H1 (cell line): ENCODE measurements at regions not wholly inside any gene's neighbourhood (a gene's known extent, or its start where the extent isn't known, plus 50 kb on each side); places are given as distances from the start of the nearest gene placed in this dataset.

ENCODE experiments used
- CTCF ChIA-PET: fragments of 300-600 bp; sonication (Branson Sonifier 250); formaldehyde crosslinking; loops from one replicate; lab custom pipeline; 2021; ENCODE audit not compliant: partially characterized antibody; lab: Charles Lee
- POLR2A ChIA-PET: fragments of 300-600 bp; sonication (Branson Sonifier 250); formaldehyde crosslinking; loops from one replicate; lab custom pipeline; 2021; ENCODE audit warnings: inconsistent platforms; ENCODE audit not compliant: partially characterized antibody; lab: Charles Lee
- DNase-seq, 2 experiments: peaks; one replicate each; pipeline versions ENCODE4 v3.0.0 to v3.0.0-alpha.2; 2010 to 2022; ENCODE audit warnings: low spot score in 2 of 2, low read depth in 1 of 2, mixed read lengths in 1 of 2
- FAIRE-seq: peaks from 2 replicates; lab custom pipeline; 2011; peaks lifted over from hg19 to GRCh38; lab: Jason Lieb, UNC
- H2AFZ ChIP-seq: 2 replicates; pipeline ENCODE4 v1.8.1; 2012; ENCODE audit warnings: low read length, inconsistent platforms
- H2AK5ac ChIP-seq: 2 replicates; pipeline ENCODE4 v1.6.1; 2013; ENCODE audit warnings: low read depth, low read length
- H2BK120ac ChIP-seq: replicated peaks from 2 replicates; pipeline ENCODE3; 2013; ENCODE audit warnings: low read depth, low read length, inconsistent platforms
- H2BK12ac ChIP-seq: 2 replicates; pipeline ENCODE4 v1.6.1; 2013; ENCODE audit warnings: low read depth, low read length
- H2BK15ac ChIP-seq: 2 replicates; pipeline ENCODE4 v1.6.1; 2013; ENCODE audit warnings: low read length
- H2BK20ac ChIP-seq: 2 replicates; pipeline ENCODE4 v1.6.1; 2013; ENCODE audit warnings: low read length
- H2BK5ac ChIP-seq: 2 replicates; pipeline ENCODE4 v1.6.1; 2013; ENCODE audit warnings: low read depth, low read length
- H3K14ac ChIP-seq: 2 replicates; pipeline ENCODE4 v1.6.1; 2013; ENCODE audit warnings: inconsistent platforms; ENCODE audit not compliant: insufficient read length
- H3K18ac ChIP-seq: 2 replicates; pipeline ENCODE4 v1.6.1; 2013; ENCODE audit warnings: low read length; ENCODE audit errors: extremely low read depth
- H3K23ac ChIP-seq: 2 replicates; pipeline ENCODE4 v1.6.1; 2013; ENCODE audit warnings: inconsistent platforms; ENCODE audit not compliant: insufficient read length
- H3K23me2 ChIP-seq: 2 replicates; pipeline ENCODE4 v1.6.1; 2013; ENCODE audit warnings: low read depth, low read length
- H3K27ac ChIP-seq: 2 replicates; pipeline ENCODE4 v1.6.1; 2011; ENCODE audit warnings: low read depth, low read length, inconsistent platforms
- H3K27me3 ChIP-seq, 4 experiments: replicated peaks in 1 of 4; 1 replicate in 1 of 4; 2 replicates in 3 of 4; pipeline versions ENCODE4 v1.6.1 to v1.8.1; 2011 to 2013; ENCODE audit warnings: low read length in 3 of 4, mild to moderate bottlenecking in 3 of 4, inconsistent platforms in 2 of 4, mixed read lengths in 2 of 4, moderate library complexity in 1 of 4; ENCODE audit not compliant: control insufficient read depth in 3 of 4, insufficient read depth in 3 of 4; ENCODE audit errors: extremely low read depth in 1 of 4
- H3K36me3 ChIP-seq, 4 experiments: 2 replicates each; pipeline versions ENCODE4 v1.6.1 to v1.8.1; 2011 to 2013; ENCODE audit warnings: mild to moderate bottlenecking in 4 of 4, low read length in 3 of 4, moderate library complexity in 2 of 4, control low read depth in 1 of 4, inconsistent platforms in 1 of 4; ENCODE audit not compliant: insufficient read depth in 4 of 4, control insufficient read depth in 2 of 4
- H3K4ac ChIP-seq: replicated peaks from 2 replicates; pipeline ENCODE3; 2013; ENCODE audit warnings: low read length, low read depth, mixed read lengths, inconsistent platforms; ENCODE audit not compliant: insufficient read length
- H3K4me1 ChIP-seq, 4 experiments: replicated peaks in 1 of 4; 1 replicate in 1 of 4; 2 replicates in 3 of 4; pipeline versions ENCODE4 v1.6.1 to v1.8.1; 2011 to 2013; ENCODE audit warnings: low read length in 3 of 4, inconsistent platforms in 2 of 4, mixed read lengths in 1 of 4; ENCODE audit not compliant: insufficient read depth in 4 of 4, control insufficient read depth in 3 of 4
- H3K4me2 ChIP-seq, 2 experiments: 2 replicates each; pipeline versions ENCODE4 v1.6.1 to v1.8.1; 2011 to 2013; ENCODE audit warnings: low read depth in 2 of 2, low read length in 2 of 2, control low read depth in 1 of 2, inconsistent platforms in 1 of 2, mild to moderate bottlenecking in 1 of 2; ENCODE audit not compliant: insufficient read depth in 1 of 2
- H3K4me3 ChIP-seq, 4 experiments: fragments of 200-600, 300-600 bp in 1 of 4; sonication (generic), shearing (Covaris generic), sonication (Bioruptor Twin) in 1 of 4; 2 replicates each; pipeline versions ENCODE4 v1.5.1 to v1.8.1; 2011 to 2016; ENCODE audit warnings: low read length in 4 of 4, low read depth in 3 of 4, control low read depth in 2 of 4, inconsistent platforms in 2 of 4, mild to moderate bottlenecking in 2 of 4, mixed read lengths in 1 of 4, moderate library complexity in 1 of 4; ENCODE audit not compliant: insufficient read depth in 2 of 4; ENCODE audit errors: extremely low read depth in 1 of 4
- H3K56ac ChIP-seq: replicated peaks from 2 replicates; pipeline ENCODE3; 2013; ENCODE audit warnings: low read depth, mild to moderate bottlenecking, mixed read lengths, low read length, inconsistent platforms; ENCODE audit not compliant: insufficient read length
- H3K79me1 ChIP-seq: 2 replicates; pipeline ENCODE4 v1.6.1; 2013; ENCODE audit warnings: low read depth, low read length, control low read depth
- H3K79me2 ChIP-seq, 2 experiments: 2 replicates each; pipeline versions ENCODE4 v1.6.1 to v1.8.1; 2012 to 2013; ENCODE audit warnings: low read length in 2 of 2, mild to moderate bottlenecking in 2 of 2, inconsistent platforms in 1 of 2; ENCODE audit not compliant: insufficient read depth in 2 of 2, control insufficient read depth in 1 of 2
- H3K9ac ChIP-seq, 4 experiments: replicated peaks in 1 of 4; 1 replicate in 1 of 4; 2 replicates in 3 of 4; pipeline versions ENCODE4 v1.6.1 to v1.8.1; 2011 to 2013; ENCODE audit warnings: low read depth in 3 of 4, low read length in 3 of 4, control low read depth in 2 of 4, mild to moderate bottlenecking in 2 of 4, moderate library complexity in 2 of 4, inconsistent platforms in 1 of 4; ENCODE audit errors: extremely low read depth in 1 of 4
- H3K9me3 ChIP-seq, 2 experiments: 2 replicates each; pipeline versions ENCODE4 v1.6.1 to v1.8.1; 2012 to 2013; ENCODE audit warnings: mild to moderate bottlenecking in 2 of 2, moderate library complexity in 2 of 2, control low read depth in 1 of 2, inconsistent platforms in 1 of 2, low read depth in 1 of 2, low read length in 1 of 2, mixed read lengths in 1 of 2; ENCODE audit not compliant: insufficient read depth in 2 of 2
- H4K20me1 ChIP-seq, 2 experiments: replicated peaks in 1 of 2; 2 replicates each; pipeline versions ENCODE3 to v1.8.1; 2011 to 2013; ENCODE audit warnings: inconsistent platforms in 2 of 2, low read length in 2 of 2, mild to moderate bottlenecking in 1 of 2; ENCODE audit not compliant: insufficient read depth in 2 of 2, control insufficient read depth in 1 of 2
- H4K5ac ChIP-seq: 2 replicates; pipeline ENCODE4 v1.6.1; 2013; ENCODE audit warnings: low read length, low read depth, mixed read lengths, inconsistent platforms; ENCODE audit not compliant: insufficient read length
- H4K8ac ChIP-seq: 2 replicates; pipeline ENCODE4 v1.8.0; 2013; ENCODE audit warnings: mild to moderate bottlenecking, moderate library complexity, low read length, inconsistent platforms; ENCODE audit not compliant: insufficient read depth; ENCODE audit errors: extremely low read depth
- H4K91ac ChIP-seq: replicated peaks from 2 replicates; pipeline ENCODE3; 2013; ENCODE audit warnings: low read length, mixed read lengths, inconsistent platforms; ENCODE audit not compliant: insufficient read length
- EP300 ChIP-seq, 2 experiments: IDR thresholded peaks; 1 replicate in 1 of 2; 2 replicates in 1 of 2; pipeline ENCODE4 v1.6.1; 2011 to 2012; ENCODE audit warnings: low read depth in 2 of 2, low read length in 2 of 2, mild to moderate bottlenecking in 2 of 2, borderline replicate concordance in 1 of 2, inconsistent platforms in 1 of 2, moderate library complexity in 1 of 2
- POU5F1 ChIP-seq: IDR thresholded peaks from 2 replicates; pipeline ENCODE4 v1.6.1; 2011; ENCODE audit warnings: low read depth, mild to moderate bottlenecking, low read length, moderate library complexity
- WGBS, 2 experiments: shearing (Covaris generic) in 1 of 2; methylation state at CpG; one replicate each; pipeline versions ENCODE4 v1.1.6 to v1.1.7; 2013 to 2015; ENCODE audit warnings: low lambda C conversion rate in 2 of 2, mixed read lengths in 2 of 2, inconsistent platforms in 1 of 2, low coverage in 1 of 2, missing lambda C conversion rate in 1 of 2; ENCODE audit not compliant: insufficient replicate concordance in 2 of 2, insufficient coverage in 1 of 2, insufficient read length in 1 of 2; ENCODE audit errors: extremely low coverage in 1 of 2, missing lambda C conversion rate in 1 of 2; 5-methylcytosine and 5-hydroxymethylcytosine counted together

DNA sequence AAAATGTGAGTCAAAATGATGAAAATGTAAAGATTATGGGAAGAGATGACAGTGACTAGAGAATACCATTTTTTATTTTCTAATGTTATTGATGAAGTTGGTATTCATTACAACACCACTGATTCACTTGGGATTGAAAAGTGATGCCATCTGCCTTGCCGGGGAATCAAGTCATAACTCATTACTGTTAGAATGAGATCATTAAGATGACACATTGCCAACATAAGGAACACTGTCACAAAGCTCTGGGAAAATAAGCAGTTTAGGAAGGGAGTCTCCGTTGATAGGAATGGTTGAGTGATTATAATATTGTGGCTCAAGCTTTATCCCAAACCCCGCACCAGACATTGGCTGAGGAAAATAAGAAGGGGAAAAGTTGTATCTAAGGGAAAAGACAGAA lies 121.5 kb upstream of the PLPP4 start:
- Histone ChIP-seq H2BK20ac (no peak overlapping the region), H2BK15ac (no peak overlapping the region), H3K23ac (no peak overlapping the region), H3K27ac (no peak overlapping the region), H3K18ac (no peak overlapping the region), H4K5ac (no peak overlapping the region), H3K23me2 (no peaks in the 10 kb centered on the region), H2BK5ac (no peak overlapping the region), H4K8ac (no peak overlapping the region), H3K56ac (no peak overlapping the region), H3K4me2 (no peak overlapping the region), H2AK5ac (no peak overlapping the region), H3K14ac (no peak overlapping the region), H3K4me1 (no peaks in the 10 kb centered on the region), H3K36me3 (no peaks in the 10 kb centered on the region), H3K4ac (no peak overlapping the region), H4K91ac (no peak overlapping the region), H2BK12ac (no peak overlapping the region), H3K27me3 (no peaks in the 10 kb centered on the region), H3K9ac (no peak overlapping the region), H2BK120ac (no peak overlapping the region), H4K20me1 (no peaks in the 10 kb centered on the region), H3K79me1 (no peaks in the 10 kb centered on the region), H3K4me3 (no peak overlapping the region), H3K9me3 (no peaks in the 10 kb centered on the region), H2AFZ (no peak overlapping the region), H3K79me2 (no peaks in the 10 kb centered on the region)
- ChIA-PET POLR2A (no interaction called here), CTCF (interaction anchor here (0.6 to 2.1 kb wide), 2 partner anchors 114 to 553 kb away, joined by 3 to 13 read pairs; no protein-coding TSS in a partner anchor)
- DNase-seq: no peak
- FAIRE-seq: no peak
- TF ChIP-seq POU5F1 (no peak), EP300 (IDR thresholded peaks at IDR 0.05; ENCODE audit: borderline replicate concordance in 1 of 2, low read depth in 2 of 2, low read length in 2 of 2) (no peak)
- WGBS, 2 experiments: 96% methylated on average over 3 of the region's 3 CpGs; no CpG with 5 or more reads in 1 of the 2 experiments
